Fibroblast of skin of scalp (primary cell): ENCODE measurements at regions not wholly inside any gene's neighbourhood (a gene's known extent, or its start where the extent isn't known, plus 50 kb on each side); places are given as distances from the start of the nearest gene placed in this dataset.
A peak's percentile ranks its signal among the peaks of the same experiment; 100 is the strongest.

ENCODE experiments used
- DNase-seq: peaks from one replicate; pipeline ENCODE4 v3.0.0-alpha.2; 2013

GRCh38 chr11:15379483-15379882 is 264.8 kb downstream of the INSC start:
- DNase-seq = no peak

DNA sequence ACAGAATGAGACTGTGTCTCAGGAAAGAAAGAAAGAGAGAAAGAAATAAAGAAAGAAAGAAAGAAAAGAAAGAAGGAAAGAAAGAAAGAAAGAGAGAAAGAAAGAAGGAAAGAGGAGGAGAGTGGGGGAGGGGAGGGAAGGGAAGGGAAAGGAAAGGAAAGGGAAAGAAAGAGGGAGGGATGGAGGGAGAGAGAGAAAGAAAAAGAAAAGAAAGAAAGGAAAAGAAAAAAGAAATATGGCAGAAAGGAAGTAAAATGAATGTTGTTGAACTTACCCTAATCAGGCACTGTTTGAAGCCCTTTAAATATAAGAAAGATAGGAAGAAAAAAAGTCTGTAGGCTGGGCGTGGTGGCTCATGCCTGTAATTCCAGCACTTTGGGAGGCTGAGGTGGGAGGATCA is 276.1 kb downstream of the INSC start:
- DNase-seq = no peak

GRCh38 chr11:15396778-15397177 is 282.1 kb downstream of the INSC start:
- DNase-seq = no peak

GRCh38 chr11:15406851-15407351 is 292.2 kb downstream of the INSC start:
- DNase-seq = no peak

GRCh38 chr11:15412054-15412453 is 297.3 kb downstream of the INSC start:
- no peak for DNase-seq

DNA sequence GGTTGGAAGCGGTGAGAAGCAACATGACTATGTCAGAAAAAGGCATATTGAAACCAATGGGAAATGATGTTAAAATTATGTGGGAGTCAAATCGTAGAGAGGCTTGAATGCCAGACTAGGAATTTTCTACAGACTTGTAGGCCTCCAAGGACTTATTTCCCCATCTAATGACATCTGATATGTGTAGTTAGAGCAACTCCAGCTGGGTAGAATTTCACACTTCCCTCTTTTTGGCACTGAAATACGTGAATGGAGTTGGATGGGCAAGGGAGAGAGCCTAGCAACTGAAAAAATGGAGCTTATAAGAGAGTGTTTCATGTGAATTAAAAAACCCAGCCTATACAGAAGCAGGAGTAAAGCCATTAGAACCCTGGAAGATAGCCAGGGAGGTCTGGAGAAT is 304.2 kb downstream of the INSC start:
- DNase-seq = no peak

DNA sequence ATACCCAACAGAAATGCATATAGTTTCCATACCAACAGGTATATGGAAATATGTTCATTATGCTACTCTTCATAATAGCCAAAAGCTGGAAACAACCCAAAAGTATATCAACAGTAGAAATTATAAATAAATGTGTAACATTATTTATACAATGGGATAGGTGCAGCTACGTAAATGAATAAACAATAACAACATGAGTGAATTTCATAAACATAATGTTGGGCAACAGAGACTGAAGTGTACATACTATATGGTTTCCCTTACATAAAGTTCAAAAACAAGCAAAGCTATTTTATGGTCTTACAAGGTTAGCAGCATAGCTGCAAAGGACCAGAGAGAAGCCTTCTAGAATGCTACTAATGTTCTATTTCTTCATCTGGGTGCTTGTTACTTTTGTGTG is 305.0 kb downstream of the INSC start:
- no peak for DNase-seq

- DNase-seq = no peak
Observed at GRCh38 chr11:15430381-15430780, 315.7 kb downstream of the INSC start.

DNA sequence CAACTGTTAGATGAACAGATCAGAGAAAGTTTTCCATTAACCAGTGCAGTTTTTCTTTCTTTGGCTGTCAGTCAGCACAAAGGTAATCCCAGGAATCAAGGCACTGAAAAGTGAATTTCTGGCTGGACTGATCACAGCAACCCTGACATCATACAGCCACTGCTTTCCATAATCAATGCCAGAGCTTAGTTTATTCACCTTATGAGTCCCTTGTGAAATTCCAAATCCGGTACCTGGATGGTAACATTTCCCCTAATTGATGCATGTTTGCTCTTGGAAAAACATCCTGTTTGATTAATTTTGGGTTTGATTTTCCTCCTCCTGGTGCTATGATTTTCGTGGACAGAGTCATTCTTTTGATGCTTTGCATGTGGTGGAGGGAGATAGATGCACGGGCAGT is 319.8 kb downstream of the INSC start:
- no peak for DNase-seq

GRCh38 chr11:15446315-15446714 is 331.6 kb downstream of the INSC start:
- no peak for DNase-seq

GRCh38 chr11:15446929-15447328 is 332.2 kb downstream of the INSC start:
- no peak for DNase-seq

DNA sequence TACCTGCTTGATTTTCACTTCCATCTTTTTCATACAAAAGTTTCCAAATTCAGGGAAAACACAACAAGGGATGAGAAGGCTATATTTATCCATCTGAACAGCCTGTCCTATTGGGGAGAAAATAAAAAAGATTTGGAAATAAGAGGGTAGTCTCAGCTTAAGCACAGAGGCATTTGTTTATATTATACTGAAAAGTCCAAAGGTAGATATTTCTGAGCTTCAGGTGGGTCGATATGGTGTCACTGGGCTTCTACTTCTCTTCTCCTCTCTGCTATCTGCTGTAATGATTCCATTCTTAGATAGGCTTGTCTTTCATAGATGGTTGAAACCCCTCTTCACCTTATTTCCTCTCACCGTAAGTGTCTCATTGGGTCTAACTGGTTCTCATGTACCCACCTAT is 337.0 kb downstream of the INSC start:
- no peak for DNase-seq

DNA sequence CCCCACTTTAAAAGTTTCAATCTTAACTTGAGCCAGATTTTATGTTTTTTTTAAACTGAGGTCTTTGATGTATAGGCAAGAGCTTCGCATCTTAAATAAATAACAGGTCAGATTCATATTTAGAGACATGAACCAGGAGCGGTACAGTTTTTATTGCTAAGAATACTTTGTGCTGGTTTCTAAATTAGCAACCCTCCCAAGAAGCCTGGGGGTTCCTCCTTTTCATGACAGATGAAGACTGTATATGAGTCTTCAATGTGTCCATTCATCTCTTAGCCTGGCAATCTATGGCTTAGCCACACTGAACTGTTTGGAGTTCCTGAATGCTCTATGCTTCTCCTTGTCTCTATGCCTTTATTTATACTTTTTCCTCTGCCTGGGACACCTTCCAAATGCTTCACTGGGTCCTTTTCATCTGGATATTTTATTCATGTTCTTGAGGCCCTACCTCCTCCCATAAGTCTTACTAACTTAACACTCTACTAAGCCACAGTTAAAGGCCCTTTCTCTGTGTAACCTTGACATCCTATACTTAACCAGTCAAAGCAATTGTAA is 338.6 kb downstream of the INSC start:
- DNase-seq = no peak

- peak; percentile 64 for DNase-seq
Observed at GRCh38 chr11:15468466-15468865, 353.7 kb downstream of the INSC start.

DNA sequence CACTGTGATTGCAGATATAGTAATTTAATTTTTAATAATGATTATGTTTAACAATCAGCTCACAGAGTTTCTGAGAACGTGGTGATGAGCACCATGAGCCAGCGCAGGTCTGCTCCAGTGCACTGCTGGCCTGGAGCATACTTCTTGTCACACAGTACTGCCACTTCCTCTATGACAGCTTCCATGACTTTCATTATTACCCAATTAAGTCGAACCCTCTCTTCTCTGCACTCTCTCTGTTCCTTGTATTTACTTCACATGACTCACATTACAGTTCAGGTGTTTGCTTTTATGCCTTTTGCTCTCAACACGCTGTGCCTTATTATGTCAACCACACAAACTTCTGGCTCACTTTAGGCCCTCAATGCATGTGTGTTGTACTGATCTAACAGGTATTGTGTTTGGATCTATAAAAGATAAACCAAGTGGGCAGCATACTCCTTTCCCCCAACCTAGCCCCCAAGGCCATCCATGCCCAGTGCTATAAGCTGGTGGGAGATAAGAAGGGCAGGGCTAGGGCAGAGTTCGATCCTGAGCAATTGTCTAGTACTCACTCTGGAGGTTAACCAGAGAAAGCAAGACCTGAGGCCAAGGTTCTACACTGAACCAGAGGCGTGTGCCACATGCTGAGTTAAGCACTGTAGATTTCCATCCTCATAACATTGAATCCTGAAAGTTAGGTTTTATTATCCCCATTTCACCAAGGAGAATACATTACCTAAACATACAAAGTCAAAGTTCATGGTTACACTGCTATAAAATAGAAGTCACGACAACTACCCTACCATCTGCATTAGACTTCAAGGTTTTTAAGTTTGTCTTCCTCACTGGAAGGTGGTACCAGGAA is 356.5 kb downstream of the INSC start:
- no peak for DNase-seq

DNA sequence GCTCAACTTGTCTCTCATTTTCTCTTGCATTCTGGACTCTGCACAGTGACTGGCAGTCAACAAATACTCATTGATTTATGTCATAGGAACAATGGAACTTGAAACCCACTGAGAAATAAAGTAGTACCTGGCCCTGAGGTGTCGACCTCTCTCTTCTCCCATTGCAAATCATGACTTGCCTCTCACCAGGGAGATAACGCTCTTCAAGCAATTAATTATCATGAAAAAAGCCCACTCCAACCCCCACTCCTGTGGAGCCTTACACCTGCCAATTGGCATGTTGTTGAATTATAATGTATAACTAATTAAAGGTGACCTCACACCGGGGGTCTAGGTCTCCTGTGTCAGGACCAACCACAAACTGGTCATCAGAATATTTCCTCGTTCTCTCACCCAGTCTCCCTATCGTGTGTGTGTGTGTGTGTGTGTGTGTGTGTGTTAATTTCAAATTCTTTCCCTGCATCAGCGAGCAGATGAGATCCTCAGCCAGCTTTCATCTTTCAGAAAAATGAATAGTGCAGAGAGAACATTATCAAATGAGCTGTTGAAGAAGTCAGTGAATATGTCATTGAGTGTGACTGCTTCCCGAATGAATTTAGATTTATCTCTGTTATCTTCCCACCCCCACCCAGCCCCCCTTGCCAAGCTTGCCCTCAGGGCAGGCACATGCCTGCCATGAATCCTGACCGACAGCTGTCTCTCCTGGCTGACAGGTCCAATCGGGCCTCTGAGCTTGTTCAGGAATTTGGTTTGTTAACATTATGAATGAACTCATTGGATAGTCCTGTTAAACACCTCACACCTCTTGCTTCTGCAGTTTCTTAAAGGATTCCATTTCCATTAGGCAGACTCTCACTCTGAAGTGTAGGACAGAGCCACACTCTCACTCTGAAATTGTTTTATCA is 357.4 kb downstream of the INSC start:
- DNase-seq = no peak

- no peak for DNase-seq
Observed at GRCh38 chr11:15473954-15474837, 359.5 kb downstream of the INSC start.

DNA sequence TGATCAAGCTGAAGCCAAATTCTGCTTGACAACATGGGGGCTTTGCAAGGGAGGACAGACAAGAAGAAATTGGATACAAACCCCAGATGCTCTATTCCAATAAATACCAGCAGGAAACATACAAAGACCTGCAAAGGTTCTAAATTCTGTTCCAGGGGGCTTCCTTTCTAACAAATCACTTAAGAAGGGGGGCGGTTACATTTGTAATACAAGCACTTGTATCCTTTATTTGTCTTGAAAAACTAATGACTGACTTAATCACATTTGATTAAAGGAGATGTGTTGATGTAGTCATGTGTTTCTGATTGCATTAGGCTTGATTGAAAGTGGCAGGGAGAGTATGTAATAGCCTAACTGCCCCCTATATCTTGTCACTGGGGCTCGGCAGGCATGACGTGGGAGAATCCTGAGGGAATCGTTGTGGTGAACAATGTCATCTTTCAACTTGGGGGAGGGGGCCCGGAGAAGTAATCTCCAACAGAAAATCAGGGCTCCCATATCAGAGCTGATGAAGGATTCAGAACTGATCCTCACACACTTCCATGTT is 361.7 kb downstream of the INSC start:
- DNase-seq = no peak

GRCh38 chr11:15481871-15482270 is 367.1 kb downstream of the INSC start:
- no peak for DNase-seq

GRCh38 chr11:15483205-15483604 is 368.5 kb downstream of the INSC start:
- DNase-seq = no peak

DNA sequence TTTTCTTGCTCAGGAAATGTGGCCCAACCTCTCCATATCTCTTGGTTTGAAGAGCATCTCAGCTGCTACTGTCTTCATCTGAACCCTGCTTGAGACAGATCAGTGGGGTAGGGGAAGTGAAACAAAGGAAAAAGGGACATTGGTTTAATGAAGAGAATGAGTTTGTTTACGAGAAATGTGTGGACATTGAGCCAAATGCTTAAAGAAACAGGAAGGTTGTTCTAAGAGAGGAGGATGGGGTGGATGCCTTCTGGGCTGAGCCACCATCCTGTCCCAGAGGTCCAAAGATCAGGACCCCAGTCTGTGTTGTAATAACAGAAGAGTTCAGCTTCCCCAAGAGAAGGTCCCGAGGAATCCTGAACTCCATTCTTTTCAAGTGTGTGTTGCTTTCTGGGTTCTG is 369.7 kb downstream of the INSC start:
- no peak for DNase-seq

DNA sequence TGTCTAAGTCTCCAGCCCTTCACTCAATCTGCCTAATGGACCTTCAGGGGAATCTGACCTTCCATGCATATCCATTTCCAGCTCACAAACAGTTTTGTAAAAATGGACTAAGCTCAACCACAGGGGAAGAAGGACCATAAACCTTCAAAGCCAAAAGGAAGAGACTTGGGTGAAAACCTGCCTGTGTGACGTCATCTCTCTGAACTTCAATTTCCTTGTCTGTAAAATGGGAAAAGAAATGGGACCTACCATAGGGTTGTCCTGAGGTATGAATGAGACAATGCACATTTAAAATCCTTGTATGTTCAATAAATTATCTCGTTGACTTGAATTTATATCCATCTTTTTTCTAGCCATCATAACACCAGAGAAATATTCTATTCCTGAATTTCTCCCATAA is 370.7 kb downstream of the INSC start:
- no peak for DNase-seq
